IMR-90 (cell line): ENCODE measurements at regions not wholly inside any gene's neighbourhood (a gene's known extent, or its start where the extent isn't known, plus 50 kb on each side); places are given as distances from the start of the nearest gene placed in this dataset.

Experiments used
- ATAC-seq: fragments of 200-7000 bp; cut with Tn5 transposase; 2 replicates; pipeline ENCODE4 v1.9.1; 2020; ENCODE audit warnings: low read depth, mild to moderate bottlenecking, moderate library complexity
- BruUV-seq: library from RNA; stranded (reverse); fragments of 400-500 nt; replicated peaks from 2 replicates; lab custom pipeline; 2021; lab: Mats Ljungman, UMichigan
- CTCF ChIA-PET: fragments of 300-600 bp; formaldehyde crosslinking; extraction: SDS; loops from one replicate; lab custom pipeline; 2021; ENCODE audit warnings: antibody characterized with exemption; lab: Yijun Ruan, JAX
- POLR2A ChIA-PET: fragments of 300-600 bp; sonication (Branson Sonifier 250); formaldehyde crosslinking; loops from one replicate; lab custom pipeline; 2022; ENCODE audit warnings: antibody characterized with exemption; ENCODE audit not compliant: unreplicated experiment; lab: Charles Lee
- DNase-seq: peaks from one replicate; pipeline ENCODE4 v3.0.0; 2013
- H2AFZ ChIP-seq: replicated peaks from 2 replicates; pipeline ENCODE3; 2013; ENCODE audit warnings: low read length, mild to moderate bottlenecking; ENCODE audit not compliant: poor library complexity
- H2AK5ac ChIP-seq: 2 replicates; pipeline ENCODE4 v1.6.1; 2013; ENCODE audit warnings: low read depth, low read length, inconsistent platforms
- H2AK9ac ChIP-seq: replicated peaks from 2 replicates; pipeline ENCODE3; 2013; ENCODE audit warnings: mild to moderate bottlenecking, low read depth, low read length, moderate library complexity; ENCODE audit not compliant: poor library complexity
- H2BK120ac ChIP-seq: 2 replicates; pipeline ENCODE4 v1.6.1; 2013; ENCODE audit warnings: low read depth, low read length, inconsistent platforms
- H2BK15ac ChIP-seq: 3 replicates; pipeline ENCODE4 v1.6.1; 2013; ENCODE audit warnings: low read depth, low read length, inconsistent platforms
- H2BK20ac ChIP-seq: 2 replicates; pipeline ENCODE4 v1.6.1; 2013; ENCODE audit warnings: low read depth, mild to moderate bottlenecking, inconsistent platforms, low read length, moderate library complexity
- H2BK5ac ChIP-seq: 2 replicates; pipeline ENCODE4 v1.6.1; 2013; ENCODE audit warnings: mild to moderate bottlenecking, low read depth, low read length, inconsistent platforms; ENCODE audit not compliant: poor library complexity, severe bottlenecking
- H3K14ac ChIP-seq: replicated peaks from 2 replicates; pipeline ENCODE4 v1.6.1; 2013; ENCODE audit warnings: low read depth, low read length, inconsistent platforms
- H3K18ac ChIP-seq: 2 replicates; pipeline ENCODE4 v1.6.1; 2013; ENCODE audit warnings: low read depth, low read length, control low read depth
- H3K23ac ChIP-seq: 2 replicates; pipeline ENCODE4 v1.6.1; 2013; ENCODE audit warnings: low read depth, low read length, inconsistent platforms
- H3K27ac ChIP-seq: 2 replicates; pipeline ENCODE4 v1.5.1; 2013; ENCODE audit warnings: mild to moderate bottlenecking, control low read depth, low read length; ENCODE audit not compliant: insufficient read depth
- H3K27me3 ChIP-seq: 2 replicates; pipeline ENCODE4 v1.6.1; 2013; ENCODE audit warnings: low read length; ENCODE audit not compliant: control insufficient read depth, insufficient read depth
- H3K36me3 ChIP-seq: 2 replicates; pipeline ENCODE4 v1.6.1; 2013; ENCODE audit warnings: low read length, mixed read lengths; ENCODE audit not compliant: control insufficient read depth, insufficient read depth
- H3K4ac ChIP-seq: 2 replicates; pipeline ENCODE4 v1.6.1; 2013; ENCODE audit warnings: low read depth, low read length, inconsistent platforms
- H3K4me1 ChIP-seq: 2 replicates; pipeline ENCODE4 v1.6.1; 2013; ENCODE audit warnings: low read length, mixed read lengths; ENCODE audit not compliant: control insufficient read depth, insufficient read depth
- H3K4me2 ChIP-seq: 2 replicates; pipeline ENCODE4 v1.6.1; 2013; ENCODE audit warnings: low read depth, mild to moderate bottlenecking, control low read depth, low read length, moderate library complexity
- H3K4me3 ChIP-seq: 2 replicates; pipeline ENCODE4 v1.5.1; 2013; ENCODE audit warnings: low read depth, mild to moderate bottlenecking, control low read depth, low read length, moderate library complexity; ENCODE audit not compliant: insufficient read depth
- H3K56ac ChIP-seq: 2 replicates; pipeline ENCODE4 v1.6.1; 2013; ENCODE audit warnings: low read length, inconsistent platforms; ENCODE audit not compliant: insufficient read depth; ENCODE audit errors: extremely low read depth
- H3K79me1 ChIP-seq, 2 experiments: 2 replicates each; pipeline ENCODE4 v1.6.1; 2013; ENCODE audit warnings: low read length in 2 of 2, inconsistent platforms in 1 of 2, low read depth in 1 of 2
- H3K9ac ChIP-seq: 2 replicates; pipeline ENCODE4 v1.6.1; 2013; ENCODE audit warnings: low read depth, low read length, control low read depth
- H3K9me1 ChIP-seq: 2 replicates; pipeline ENCODE4 v1.6.1; 2013; ENCODE audit warnings: low read length, inconsistent platforms; ENCODE audit not compliant: insufficient read depth
- H3K9me3 ChIP-seq: 2 replicates; pipeline ENCODE4 v1.6.1; 2013; ENCODE audit warnings: low read length; ENCODE audit not compliant: control insufficient read depth, insufficient read depth
- H4K20me1 ChIP-seq: 2 replicates; pipeline ENCODE4 v1.6.1; 2013; ENCODE audit warnings: low read length, inconsistent platforms; ENCODE audit not compliant: insufficient read depth
- H4K5ac ChIP-seq: 2 replicates; pipeline ENCODE4 v1.6.1; 2013; ENCODE audit warnings: mild to moderate bottlenecking, low read depth, low read length, control low read depth
- H4K8ac ChIP-seq, 2 experiments: 2 replicates each; pipeline ENCODE4 v1.6.1; 2013; ENCODE audit warnings: low read depth in 2 of 2, low read length in 2 of 2, control low read depth in 1 of 2, inconsistent platforms in 1 of 2
- H4K91ac ChIP-seq: 2 replicates; pipeline ENCODE4 v1.6.1; 2013; ENCODE audit warnings: low read depth, low read length, inconsistent platforms; ENCODE audit not compliant: insufficient read depth
- BHLHE40 ChIP-seq: fragments of 150-350 bp; IDR thresholded peaks from 2 replicates; pipeline ENCODE4 v1.6.1; 2016; ENCODE audit warnings: mild to moderate bottlenecking, low read depth, low read length
- CEBPB ChIP-seq: IDR thresholded peaks from 2 replicates; pipeline ENCODE4 v1.6.1; 2012; ENCODE audit warnings: low read depth, low read length, improper control_type of control experiment
- CHD1 ChIP-seq: IDR thresholded peaks from 2 replicates; pipeline ENCODE4 v1.6.1; 2012; ENCODE audit warnings: low read depth, low read length, improper control_type of control experiment
- CTCF ChIP-seq: conservative IDR thresholded peaks from 2 replicates; pipeline ENCODE4 v1.5.1; 2012; ENCODE audit warnings: mild to moderate bottlenecking, low read depth, low read length, improper control_type of control experiment
- ELK1 ChIP-seq: fragments of 150-350 bp; IDR thresholded peaks from 2 replicates; pipeline ENCODE4 v1.6.1; 2016; ENCODE audit warnings: low read depth, mild to moderate bottlenecking, low read length, moderate library complexity, borderline replicate concordance
- FOS ChIP-seq: fragments of 150-350 bp; IDR thresholded peaks from 2 replicates; pipeline ENCODE4 v1.6.1; 2016; ENCODE audit warnings: low read depth, low read length
- MAFK ChIP-seq: IDR thresholded peaks from 2 replicates; pipeline ENCODE4 v1.6.1; 2012; ENCODE audit warnings: low read depth, low read length, improper control_type of control experiment
- MAZ ChIP-seq: IDR thresholded peaks from 2 replicates; pipeline ENCODE4 v1.6.1; 2012; ENCODE audit warnings: low read depth, mild to moderate bottlenecking, low read length, improper control_type of control experiment, moderate library complexity, borderline replicate concordance
- MXI1 ChIP-seq: IDR thresholded peaks from 2 replicates; pipeline ENCODE4 v1.6.1; 2012; ENCODE audit warnings: low read depth, mild to moderate bottlenecking, low read length, moderate library complexity, borderline replicate concordance
- NFE2L2 ChIP-seq: fragments of 150-350 bp; IDR thresholded peaks from 2 replicates; pipeline ENCODE4 v1.6.1; 2016; ENCODE audit warnings: low read depth, mild to moderate bottlenecking, low read length
- POLR2A ChIP-seq: IDR thresholded peaks from 2 replicates; pipeline ENCODE4 v1.6.1; 2012; ENCODE audit warnings: mild to moderate bottlenecking, low read depth, low read length
- RAD21 ChIP-seq: IDR thresholded peaks from 2 replicates; pipeline ENCODE4 v1.6.1; 2012; ENCODE audit warnings: low read length, improper control_type of control experiment
- RCOR1 ChIP-seq: IDR thresholded peaks from 2 replicates; pipeline ENCODE4 v1.6.1; 2012; ENCODE audit warnings: mild to moderate bottlenecking, low read length, improper control_type of control experiment; ENCODE audit not compliant: insufficient replicate concordance
- RFX5 ChIP-seq: IDR thresholded peaks from 2 replicates; pipeline ENCODE4 v1.8.0; 2012; ENCODE audit warnings: low read depth, mild to moderate bottlenecking, low read length, moderate library complexity
- SMC3 ChIP-seq: fragments of 150-350 bp; IDR thresholded peaks from 2 replicates; pipeline ENCODE4 v1.6.1; 2016; ENCODE audit warnings: low read depth, mild to moderate bottlenecking, antibody characterized with exemption, low read length, moderate library complexity
- USF2 ChIP-seq: fragments of 150-350 bp; IDR thresholded peaks from 2 replicates; pipeline ENCODE4 v1.6.1; 2017; ENCODE audit warnings: mild to moderate bottlenecking, antibody characterized with exemption, low read length, low read depth
- WGBS, 2 experiments: methylation state at CpG; one replicate each; pipeline versions ENCODE4 v1.1.5 to v1.1.7; 2013; ENCODE audit warnings: missing lambda C conversion rate in 2 of 2; ENCODE audit not compliant: insufficient read length in 1 of 2; ENCODE audit errors: extremely low coverage in 2 of 2; 5-methylcytosine and 5-hydroxymethylcytosine counted together
- dilution Hi-C: fragments of 300-500 bp; cut with HindIII; formaldehyde crosslinking; loops from one replicate; pipeline ENCODE4 v1.14.3; 2018; ENCODE audit warnings: low sequenced_read_pairs; ENCODE audit not compliant: unreplicated experiment
- in situ Hi-C: fragments of 300-500 bp; cut with MboI; formaldehyde crosslinking; loops from 3 replicates; pipeline ENCODE4 v1.14.3; 2019; ENCODE audit warnings: low sequenced_read_pairs, inconsistent platforms, mixed read lengths
- intact Hi-C: fragments of 100-400 bp; cut with micrococcal nuclease; formaldehyde crosslinking; loops from 2 replicates; pipeline ENCODE4 v1.10.0; 2022

GRCh38 chr6:51467231-51467952, 620.0 kb downstream of the PKHD1 start:
- ChIA-PET POLR2A (no interaction called here), CTCF (no interaction called here)
- Histone ChIP-seq H4K20me1 (no peaks in the 10 kb centered on the region), H2BK15ac (no peak overlapping the region), H3K56ac (no peak overlapping the region), H2BK5ac (no peak overlapping the region), H3K79me1 (no peaks in the 10 kb centered on the region), H2AK5ac (no peak overlapping the region), H3K23ac (no peak overlapping the region), H4K8ac (no peak overlapping the region), H2AFZ (no peak overlapping the region), H3K14ac (no peak overlapping the region), H4K91ac (no peak overlapping the region), H3K9ac (no peak overlapping the region), H3K4ac (no peak overlapping the region), H3K18ac (no peak overlapping the region), H3K27me3 (no peaks in the 10 kb centered on the region), H2BK120ac (no peak overlapping the region), H4K5ac (no peak overlapping the region), H3K4me3 (no peak overlapping the region), H2AK9ac (no peak overlapping the region), H3K4me2 (no peak overlapping the region), H3K9me3 (no peaks in the 10 kb centered on the region; the same call in 1 of the 2 replicates), H3K36me3 (no peaks in the 10 kb centered on the region), H3K27ac (no peak overlapping the region), H3K4me1 (no peaks in the 10 kb centered on the region), H3K9me1 (no peaks in the 10 kb centered on the region), H2BK20ac (no peak overlapping the region)
- ATAC-seq, result no peak
- dilution Hi-C loops (no loop called here), in situ Hi-C loops (no loop called here), intact Hi-C loops (no loop called here)
- BruUV-seq, result no TSS peak
- DNase-seq, result no peak
- WGBS, 2 experiments, result no CpG with 5 or more reads among the region's 6 CpGs
- TF ChIP-seq CEBPB (no peak), NFE2L2 (no peak), BHLHE40 (no peak), RAD21 (no peak), RFX5 (no peak), USF2 (no peak), MAFK (no peak), CHD1 (no peak), MAZ (no peak), MXI1 (no peak), ELK1 (no peak), SMC3 (no peak), FOS (no peak), RCOR1 (no peak), POLR2A (no peak), CTCF (no peak)
